Epithelial cell of esophagus (primary cell): ENCODE measurements at regions not wholly inside any gene's neighbourhood (a gene's known extent, or its start where the extent isn't known, plus 50 kb on each side); places are given as distances from the start of the nearest gene placed in this dataset.

Experiments
- DNase-seq: peaks from one replicate; pipeline ENCODE4 v3.0.0; 2010; ENCODE audit warnings: low read depth
- H3K4me3 ChIP-seq: 2 replicates; pipeline ENCODE4 v1.5.1; 2011; ENCODE audit warnings: mild to moderate bottlenecking, low read length, control low read depth
- CTCF ChIP-seq: IDR thresholded peaks from 2 replicates; pipeline ENCODE4 v1.5.1; 2011; ENCODE audit warnings: low read depth, mild to moderate bottlenecking, low read length, control low read depth, inconsistent platforms; ENCODE audit not compliant: insufficient read depth; ENCODE audit errors: missing control alignments

DNA sequence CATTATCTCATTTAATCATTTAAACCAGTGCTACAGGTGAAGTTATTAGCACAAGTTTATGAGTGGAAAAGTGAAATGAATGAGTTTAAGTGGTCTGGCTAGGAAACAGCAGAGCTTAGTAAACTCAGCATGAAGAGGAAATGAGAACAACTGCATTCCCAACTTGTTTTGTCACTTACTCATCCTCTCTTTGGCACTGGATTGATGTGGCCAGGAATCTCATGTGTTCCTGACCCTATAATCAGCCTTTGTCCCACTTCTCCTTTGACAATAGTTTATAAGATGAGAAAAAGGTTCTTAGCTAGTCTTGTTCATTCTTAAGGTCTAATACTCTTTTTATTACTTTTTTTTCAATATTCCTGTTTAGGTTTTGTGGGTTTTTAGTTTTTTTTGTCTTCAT, 559.2 kb upstream of the TLE4 start:
- DNase-seq: peak; percentile 51
- no peak for TF ChIP-seq CTCF

GRCh38 chr9:79013715-79014610, 557.8 kb upstream of the TLE4 start:
- peak; percentile 31 for DNase-seq
- no peak for TF ChIP-seq CTCF
- H3K4me3 ChIP-seq: no peak overlapping the region

More for the DNA sequence above, 559.2 kb upstream of the TLE4 start:
- no peak overlapping the region for H3K4me3 ChIP-seq

DNA sequence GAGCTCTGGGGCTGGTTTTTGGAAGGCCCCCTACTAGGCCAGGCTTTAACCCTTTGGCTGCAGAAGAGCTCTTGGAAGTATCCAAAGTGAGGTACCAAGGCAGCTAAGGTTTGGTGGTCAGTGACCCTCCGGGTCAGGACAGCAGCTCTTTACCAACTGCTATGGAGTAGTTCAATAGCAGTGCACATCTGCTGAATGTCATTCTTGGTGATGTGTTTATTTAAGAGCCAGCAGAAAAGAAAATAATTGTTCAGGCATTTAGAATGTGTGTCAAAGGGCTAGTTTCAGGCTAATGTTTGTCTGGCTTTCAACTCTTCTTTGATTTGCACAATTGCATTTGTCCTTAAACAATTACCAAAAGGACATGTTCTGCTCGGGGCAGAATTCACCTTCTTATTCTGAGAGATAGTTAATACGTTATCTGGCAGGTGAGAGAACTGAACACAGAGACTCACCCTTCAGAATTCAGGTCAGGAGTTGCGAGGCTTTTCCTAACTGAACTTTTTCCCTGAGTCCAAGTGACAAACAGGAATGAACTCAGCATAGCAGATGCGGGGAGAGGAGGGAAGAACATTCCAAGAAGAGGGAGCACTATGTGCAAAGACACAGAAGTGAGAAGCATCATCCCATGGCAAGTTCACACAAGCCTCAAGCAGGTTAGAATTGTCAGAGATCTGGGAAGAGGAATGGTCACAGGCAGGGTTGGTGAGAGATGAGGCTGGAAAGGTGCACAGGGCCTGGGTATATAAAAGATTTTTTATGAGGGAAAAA, 556.7 kb upstream of the TLE4 start:
- H3K4me3 ChIP-seq: no peak overlapping the region
- TF ChIP-seq CTCF: no peak
- peak; percentile 74 for DNase-seq

DNA sequence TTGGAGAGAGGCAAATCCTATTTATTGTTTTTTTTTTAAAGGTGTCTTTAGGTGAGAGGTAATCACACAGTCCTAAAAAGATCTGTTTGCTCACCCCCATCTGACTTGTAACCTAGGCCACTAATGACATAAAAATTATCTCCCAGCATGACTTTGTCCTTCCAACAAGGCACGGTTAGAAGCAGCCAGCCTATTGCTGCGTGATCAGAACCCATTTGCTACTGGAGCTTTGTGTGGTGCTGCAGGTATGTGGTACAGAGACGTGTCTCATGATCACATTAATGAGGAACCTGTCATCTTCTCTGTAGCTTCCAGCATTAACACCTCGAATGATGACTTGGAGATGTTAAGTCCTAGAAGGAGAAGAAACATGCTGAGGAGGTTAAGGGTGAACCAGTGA, 555.8 kb upstream of the TLE4 start:
- no peak for DNase-seq
- no peak overlapping the region for H3K4me3 ChIP-seq
- TF ChIP-seq CTCF: no peak

DNA sequence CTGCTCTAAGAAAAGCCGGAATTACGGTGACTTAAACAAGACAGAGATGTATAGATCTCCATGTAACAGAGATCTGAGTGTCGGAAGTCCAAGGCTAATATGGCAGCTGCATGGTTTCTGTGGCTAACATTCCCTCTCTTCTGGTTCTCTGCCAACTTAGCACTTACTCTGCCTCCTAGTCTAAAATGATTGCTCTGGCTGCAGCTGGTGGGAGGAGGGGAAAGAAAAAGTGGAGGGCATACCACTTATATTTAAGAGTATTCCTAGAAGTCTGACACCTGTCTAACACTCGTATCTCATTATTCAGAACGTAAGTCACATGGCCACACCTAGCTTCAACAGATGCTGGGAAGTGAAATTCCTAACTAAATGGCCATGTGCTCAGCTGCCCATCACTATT, 551.5 kb upstream of the TLE4 start:
- TF ChIP-seq CTCF: no peak
- no peak for DNase-seq
- H3K4me3 ChIP-seq: no peak overlapping the region

DNA sequence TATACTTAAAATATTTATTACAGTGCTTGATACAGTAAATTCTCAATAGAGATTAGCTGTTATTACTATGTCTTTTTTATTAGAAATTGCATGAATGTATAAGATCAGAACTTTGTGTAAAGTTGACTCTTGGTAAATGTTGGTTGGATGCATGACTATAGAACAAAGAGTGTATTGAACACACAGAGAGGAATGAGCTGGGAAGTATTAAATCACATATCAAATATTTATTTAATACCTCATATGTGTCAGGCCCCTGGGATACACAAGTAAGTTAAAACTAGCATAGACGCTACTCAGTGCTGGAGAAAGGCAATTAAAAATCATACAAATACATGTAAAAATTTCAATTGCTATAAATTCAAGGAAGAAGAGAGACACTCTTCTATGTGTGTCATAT, 550.7 kb upstream of the TLE4 start:
- no peak for TF ChIP-seq CTCF
- no peak for DNase-seq

More for the DNA sequence above, 550.7 kb upstream of the TLE4 start:
- no peak overlapping the region for H3K4me3 ChIP-seq
